H9 (cell line): ENCODE measurements at regions not wholly inside any gene's neighbourhood (a gene's known extent, or its start where the extent isn't known, plus 50 kb on each side); places are given as distances from the start of the nearest gene placed in this dataset.

Source experiments
- DNase-seq: peaks from one replicate; pipeline ENCODE4 v3.0.0-alpha.2; 2017
- H2AFZ ChIP-seq: one replicate; pipeline ENCODE4 v1.6.1; 2013; ENCODE audit warnings: mild to moderate bottlenecking, low read length, control low read depth, moderate library complexity
- H2AK5ac ChIP-seq: 2 replicates; pipeline ENCODE4 v1.6.1; 2013; ENCODE audit warnings: low read length, control low read depth, mixed read lengths; ENCODE audit not compliant: insufficient read length
- H2BK120ac ChIP-seq: one replicate; pipeline ENCODE4 v1.6.1; 2013; ENCODE audit warnings: low read depth, mild to moderate bottlenecking, low read length, control low read depth, inconsistent platforms; ENCODE audit not compliant: poor library complexity, severe bottlenecking
- H2BK12ac ChIP-seq: 2 replicates; pipeline ENCODE4 v1.6.1; 2013; ENCODE audit warnings: low read length, control low read depth, mixed read lengths, low read depth; ENCODE audit not compliant: insufficient read length
- H2BK15ac ChIP-seq: 2 replicates; pipeline ENCODE4 v1.6.1; 2013; ENCODE audit warnings: low read depth, low read length, control low read depth
- H2BK20ac ChIP-seq: one replicate; pipeline ENCODE4 v1.6.1; 2013; ENCODE audit warnings: low read depth, mild to moderate bottlenecking, low read length, control low read depth, inconsistent platforms; ENCODE audit not compliant: poor library complexity, severe bottlenecking
- H2BK5ac ChIP-seq: 2 replicates; pipeline ENCODE4 v1.6.1; 2013; ENCODE audit warnings: low read length, control low read depth, mixed read lengths; ENCODE audit not compliant: insufficient read length
- H3K14ac ChIP-seq: 2 replicates; pipeline ENCODE4 v1.6.1; 2013; ENCODE audit warnings: low read length, control low read depth; ENCODE audit not compliant: insufficient read depth
- H3K18ac ChIP-seq: 2 replicates; pipeline ENCODE4 v1.6.1; 2013; ENCODE audit warnings: low read depth, mild to moderate bottlenecking, mixed read lengths, low read length, control low read depth; ENCODE audit not compliant: insufficient read length
- H3K23ac ChIP-seq: 2 replicates; pipeline ENCODE4 v1.6.1; 2013; ENCODE audit warnings: low read length, control low read depth, mixed read lengths, low read depth; ENCODE audit not compliant: insufficient read length
- H3K23me2 ChIP-seq: 2 replicates; pipeline ENCODE4 v1.6.1; 2013; ENCODE audit warnings: low read depth, mild to moderate bottlenecking, mixed read lengths, low read length, control low read depth; ENCODE audit not compliant: insufficient read length, poor library complexity, severe bottlenecking
- H3K27ac ChIP-seq: 2 replicates; pipeline ENCODE4 v1.5.1; 2013; ENCODE audit warnings: low read length, control low read depth, mixed read lengths, low read depth; ENCODE audit not compliant: insufficient read length
- H3K27me3 ChIP-seq: 2 replicates; pipeline ENCODE4 v1.6.1; 2013; ENCODE audit warnings: low read length, control low read depth, inconsistent platforms; ENCODE audit not compliant: insufficient read depth
- H3K4ac ChIP-seq: 2 replicates; pipeline ENCODE4 v1.6.1; 2013; ENCODE audit warnings: low read depth, mild to moderate bottlenecking, control low read depth, inconsistent platforms, low read length, moderate library complexity
- H3K4me1 ChIP-seq: 2 replicates; pipeline ENCODE4 v1.6.1; 2013; ENCODE audit warnings: low read length, control low read depth, inconsistent platforms; ENCODE audit not compliant: insufficient read depth
- H3K4me2 ChIP-seq: 2 replicates; pipeline ENCODE4 v1.6.1; 2013; ENCODE audit warnings: low read length, control low read depth, mixed read lengths; ENCODE audit not compliant: insufficient read length, insufficient read depth
- H3K56ac ChIP-seq: 2 replicates; pipeline ENCODE4 v1.6.1; 2013; ENCODE audit warnings: low read depth, mild to moderate bottlenecking, mixed read lengths, low read length, control low read depth; ENCODE audit not compliant: insufficient read length
- H3K79me1 ChIP-seq: 2 replicates; pipeline ENCODE4 v1.6.1; 2013; ENCODE audit warnings: low read depth, mild to moderate bottlenecking, moderate library complexity, low read length, control low read depth, inconsistent platforms; ENCODE audit not compliant: insufficient read depth, poor library complexity, severe bottlenecking
- H3K79me2 ChIP-seq: 2 replicates; pipeline ENCODE4 v1.6.1; 2013; ENCODE audit warnings: low read length, control low read depth, inconsistent platforms; ENCODE audit not compliant: insufficient read depth
- H3K9ac ChIP-seq: 2 replicates; pipeline ENCODE4 v1.6.1; 2013; ENCODE audit warnings: low read length, control low read depth, mixed read lengths; ENCODE audit not compliant: insufficient read length; ENCODE audit errors: extremely low read depth
- H3K9me3 ChIP-seq: one replicate; pipeline ENCODE4 v1.6.1; 2013; ENCODE audit warnings: low read depth, low read length, inconsistent platforms; ENCODE audit not compliant: control insufficient read depth
- H3T11ph ChIP-seq: one replicate; pipeline ENCODE4 v1.6.1; 2013; ENCODE audit warnings: mild to moderate bottlenecking, low read length, control low read depth, inconsistent platforms
- H4K20me1 ChIP-seq: one replicate; pipeline ENCODE4 v1.6.1; 2013; ENCODE audit not compliant: control insufficient read depth, insufficient read length, insufficient read depth
- H4K5ac ChIP-seq: 2 replicates; pipeline ENCODE4 v1.6.1; 2013; ENCODE audit warnings: low read depth, mild to moderate bottlenecking, mixed read lengths, low read length, control low read depth; ENCODE audit not compliant: insufficient read length
- H4K8ac ChIP-seq: replicated peaks from 2 replicates; pipeline ENCODE4 v1.6.1; 2013; ENCODE audit warnings: low read length, control low read depth, mixed read lengths, low read depth; ENCODE audit not compliant: insufficient read length
- H4K91ac ChIP-seq: 2 replicates; pipeline ENCODE4 v1.6.1; 2013; ENCODE audit warnings: low read depth, mild to moderate bottlenecking, moderate library complexity, mixed read lengths, low read length, control low read depth; ENCODE audit not compliant: insufficient read length
- H3K27ac Mint-ChIP-seq, 3 experiments: 2 replicates in 2 of 3; 3 replicates in 1 of 3; pipeline ENCODE4 v1.8.0; 2020 to 2021; ENCODE audit warnings: mixed read lengths in 3 of 3, mild to moderate bottlenecking in 1 of 3, moderate library complexity in 1 of 3
- H3K27me3 Mint-ChIP-seq: 2 replicates; pipeline ENCODE4 v1.8.0; 2021; ENCODE audit warnings: low read depth, mild to moderate bottlenecking, moderate library complexity, mixed read lengths
- H3K36me3 Mint-ChIP-seq, 3 experiments: 2 replicates in 2 of 3; 3 replicates in 1 of 3; pipeline ENCODE4 v1.8.0; 2020 to 2021; ENCODE audit warnings: low read depth in 3 of 3, mixed read lengths in 3 of 3; ENCODE audit not compliant: insufficient read depth in 1 of 3
- H3K4me1 Mint-ChIP-seq, 2 experiments: 2 replicates each; pipeline ENCODE4 v1.8.0; 2020; ENCODE audit warnings: mixed read lengths in 2 of 2
- H3K4me3 Mint-ChIP-seq, 2 experiments: 2 replicates in 1 of 2; 3 replicates in 1 of 2; pipeline ENCODE4 v1.8.0; 2020 to 2021; ENCODE audit warnings: mild to moderate bottlenecking in 2 of 2, mixed read lengths in 2 of 2, moderate library complexity in 1 of 2
- H3K9me3 Mint-ChIP-seq, 2 experiments: 2 replicates in 1 of 2; 3 replicates in 1 of 2; pipeline ENCODE4 v1.8.0; 2020; ENCODE audit warnings: mild to moderate bottlenecking in 2 of 2, mixed read lengths in 2 of 2, moderate library complexity in 1 of 2
- CTCF ChIP-seq: fragments of 200-600 bp; sonication (generic); conservative IDR thresholded peaks from 3 replicates; pipeline ENCODE4 v1.8.0; 2021; ENCODE audit warnings: antibody characterized with exemption, mild to moderate bottlenecking
- WGBS: extraction: QIAGEN DNeasy Blood & Tissue Kit; methylation state at CpG from one replicate; pipeline ENCODE4 v1.1.7; 2013; ENCODE audit warnings: missing lambda C conversion rate, low lambda C conversion rate, mixed read lengths; ENCODE audit not compliant: insufficient read length; ENCODE audit errors: extremely low coverage; 5-methylcytosine and 5-hydroxymethylcytosine counted together

DNA sequence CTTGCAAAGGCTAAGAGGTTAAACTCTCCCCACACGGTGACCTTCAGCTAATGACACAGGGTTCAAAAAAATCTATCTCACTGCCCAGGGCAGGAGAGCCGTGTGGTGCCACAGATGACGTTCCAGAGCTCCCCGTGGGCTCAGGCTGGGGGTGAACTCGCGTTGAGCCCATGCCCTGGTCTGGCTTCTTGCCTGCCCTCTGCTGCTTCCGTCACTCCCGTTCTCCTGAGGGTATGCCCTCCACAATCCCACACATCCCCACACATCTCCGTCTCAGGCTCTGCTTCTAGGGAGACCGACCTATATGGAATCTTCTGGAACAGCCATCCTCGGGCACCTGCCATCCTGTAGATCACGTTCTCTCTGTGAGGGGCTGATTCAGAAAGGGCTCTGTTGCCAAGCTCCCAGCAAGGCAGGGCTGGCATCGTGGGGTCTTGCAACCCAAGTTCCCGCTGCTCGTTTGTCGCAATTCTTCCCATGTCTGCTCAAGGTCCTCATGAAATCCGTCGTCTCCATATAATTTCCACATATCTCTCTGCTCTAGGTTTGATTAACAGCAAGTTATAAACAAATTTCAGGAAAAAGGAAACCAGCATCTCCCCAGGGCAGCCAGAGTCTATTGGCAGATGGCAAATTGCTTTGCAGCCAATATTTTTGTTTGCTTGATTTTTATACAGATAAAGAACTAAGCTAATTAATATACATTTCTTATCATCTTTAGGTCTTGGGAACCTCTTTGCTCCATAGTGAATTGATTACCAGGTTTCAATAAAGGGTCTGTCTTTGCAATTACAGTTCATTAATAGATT, 278.2 kb downstream of the PTPRU start:
- no peaks in the 10 kb centered on the region for H3K27me3 ChIP-seq
- H3K27ac Mint-ChIP-seq, result no peak overlapping the region; a peak in 1 of 7 replicates
- H2BK15ac ChIP-seq, result no peak overlapping the region
- WGBS, result no CpG with 5 or more reads among the region's 18 CpGs
- H3K4me1 ChIP-seq, result no peaks in the 10 kb centered on the region
- no peak overlapping the region for H2BK12ac ChIP-seq
- no peak overlapping the region for H3K9ac ChIP-seq
- H3K79me2 ChIP-seq, result no peaks in the 10 kb centered on the region
- DNase-seq, result no peak
- no peak for TF ChIP-seq CTCF
- H3K23me2 ChIP-seq, result no peaks in the 10 kb centered on the region
- H2BK5ac ChIP-seq, result no peak overlapping the region
- H3K4me2 ChIP-seq, result no peak overlapping the region
- no peaks in the 10 kb centered on the region for H3K79me1 ChIP-seq
- peaks cover 8% of the 10 kb centered on the region for H3K27me3 Mint-ChIP-seq
- H3K36me3 Mint-ChIP-seq, result no peaks in the 10 kb centered on the region
- H4K91ac ChIP-seq, result no peak overlapping the region
- no peak overlapping the region for H3K27ac ChIP-seq
- no peak overlapping the region for H4K5ac ChIP-seq
- H3K56ac ChIP-seq, result no peak overlapping the region
- H3K9me3 ChIP-seq, result no peaks in the 10 kb centered on the region
- H3T11ph ChIP-seq, result no peak overlapping the region
- H2AFZ ChIP-seq, result no peak overlapping the region
- no peak overlapping the region for H3K14ac ChIP-seq
- no peak overlapping the region for H3K4me3 Mint-ChIP-seq
- H3K18ac ChIP-seq, result no peak overlapping the region
- H3K4ac ChIP-seq, result no peak overlapping the region
- peaks cover 11 to 16% of the 10 kb centered on the region in 2 experiments for H3K4me1 Mint-ChIP-seq
- H2BK120ac ChIP-seq, result no peak overlapping the region
- no peaks in the 10 kb centered on the region for H3K9me3 Mint-ChIP-seq
- no peak overlapping the region for H2AK5ac ChIP-seq
- H3K23ac ChIP-seq, result no peak overlapping the region
- H4K20me1 ChIP-seq, result peaks cover 3% of the 10 kb centered on the region
- H2BK20ac ChIP-seq, result no peak overlapping the region
- H4K8ac ChIP-seq, result no peak overlapping the region
